ENCODE measurements at regions not wholly inside any gene's neighbourhood (a gene's known extent, or its start where the extent isn't known, plus 50 kb on each side); places are given as distances from the start of the nearest gene placed in this dataset.

DNA sequence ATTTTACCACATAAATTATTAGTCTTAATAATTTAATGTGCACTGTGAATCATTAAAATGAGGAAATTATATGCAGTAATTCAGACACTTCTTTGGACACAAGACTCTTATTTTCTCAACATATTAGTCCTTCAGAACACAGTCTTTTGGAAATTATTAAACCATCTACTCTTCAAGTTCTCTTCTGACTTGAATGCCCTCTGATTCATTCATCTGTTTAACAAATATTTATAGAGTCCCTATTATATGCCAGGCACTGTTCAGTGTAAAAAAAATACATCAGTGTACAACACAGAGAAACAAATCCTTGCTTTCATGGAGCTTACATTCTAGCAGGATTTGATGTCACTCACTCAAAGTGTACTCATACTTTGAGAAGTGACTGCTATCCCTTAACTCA is 163.4 kb upstream of the IL12B start:
- no peaks in the 10 kb centered on the region for H3K27me3 ChIP-seq (ENCODE audit: control insufficient read depth in 4 of 4, insufficient read depth in 4 of 4, low read length in 3 of 4)
- H3K9ac ChIP-seq (ENCODE audit: low read depth in 1 of 2, low read length in 2 of 2) = no peak overlapping the region
- no peak overlapping the region for H3K4me3 ChIP-seq (ENCODE audit: low read depth in 1 of 3, low read length in 3 of 3)
- no peaks in the 10 kb centered on the region for H3K36me3 ChIP-seq (ENCODE audit: control insufficient read depth in 4 of 4, insufficient read depth in 3 of 4, low read depth in 1 of 4, low read length in 3 of 4)
- no peaks in the 10 kb centered on the region for H3K9me3 ChIP-seq (ENCODE audit: control insufficient read depth in 4 of 4, low read length in 3 of 4)
- TF ChIP-seq HNF4G (IDR thresholded peaks at IDR 0.05) (no peak), HNF4A (conservative IDR thresholded peaks at IDR 0.05) (no peak), FOXA2 (IDR thresholded peaks at IDR 0.05) (no peak)
- DNase-seq (ENCODE audit: low spot score) = no peak
- no peak overlapping the region for H3K27ac ChIP-seq (ENCODE audit: low read depth in 1 of 2, low read length in 2 of 2)
- H3K4me1 ChIP-seq (ENCODE audit: control insufficient read depth in 4 of 4, insufficient read depth in 4 of 4, low read length in 3 of 4) = no peaks in the 10 kb centered on the region

DNA sequence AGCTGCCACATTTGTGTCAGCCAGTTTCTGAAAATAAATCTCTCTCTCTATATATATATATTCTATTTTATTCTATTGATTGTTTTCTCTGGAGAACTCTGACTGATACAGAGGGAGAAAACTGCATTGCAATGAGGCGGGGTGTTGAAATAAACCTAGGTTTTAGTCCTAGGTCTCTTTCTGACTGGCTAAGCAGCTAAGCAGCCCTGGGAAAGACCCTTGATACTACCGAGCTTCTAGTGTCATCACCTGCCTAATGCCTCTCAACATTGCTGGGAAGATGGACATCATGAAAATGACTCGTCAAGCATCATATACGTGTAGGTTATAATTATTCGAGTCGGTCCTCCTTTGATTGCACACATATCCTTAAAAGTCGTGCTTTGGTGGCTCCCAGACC is 166.5 kb upstream of the IL12B start:
- Histone ChIP-seq H3K4me3 (ENCODE audit: low read depth in 1 of 3, low read length in 3 of 3) (no peak overlapping the region), H3K36me3 (ENCODE audit: control insufficient read depth in 4 of 4, insufficient read depth in 3 of 4, low read depth in 1 of 4, low read length in 3 of 4) (no peaks in the 10 kb centered on the region), H3K9ac (ENCODE audit: low read depth in 1 of 2, low read length in 2 of 2) (no peak overlapping the region), H3K9me3 (ENCODE audit: control insufficient read depth in 4 of 4, low read length in 3 of 4) (no peaks in the 10 kb centered on the region), H3K27me3 (ENCODE audit: control insufficient read depth in 4 of 4, insufficient read depth in 4 of 4, low read length in 3 of 4) (no peaks in the 10 kb centered on the region), H3K27ac (ENCODE audit: low read depth in 1 of 2, low read length in 2 of 2) (no peak overlapping the region), H3K4me1 (ENCODE audit: control insufficient read depth in 4 of 4, insufficient read depth in 4 of 4, low read length in 3 of 4) (no peaks in the 10 kb centered on the region)
- 77% methylated on average over 7 of the region's 7 CpGs for WGBS
- TF ChIP-seq JUND (IDR thresholded peaks at IDR 0.05) (no peak), FOXA2 (IDR thresholded peaks at IDR 0.05) (no peak), EGR1 (IDR thresholded peaks at IDR 0.05; ENCODE audit: low read depth in 2 of 2) (no peak), HNF4G (IDR thresholded peaks at IDR 0.05) (no peak), TAF1 (conservative IDR thresholded peaks at IDR 0.05) (no peak), RAD21 (IDR thresholded peaks at IDR 0.05) (no peak), GABPA (IDR thresholded peaks at IDR 0.05 in 1 of 2, conservative IDR thresholded peaks at IDR 0.05 in 1 of 2) (no peak), NR2F2 (IDR thresholded peaks at IDR 0.05) (no peak), RXRA (IDR thresholded peaks at IDR 0.05) (no peak), YY1 (IDR thresholded peaks at IDR 0.05) (no peak), SP1 (IDR thresholded peaks at IDR 0.05) (no peak), HNF4A (conservative IDR thresholded peaks at IDR 0.05) (no peak)
- TF ChIP-seq, protein P1, sequence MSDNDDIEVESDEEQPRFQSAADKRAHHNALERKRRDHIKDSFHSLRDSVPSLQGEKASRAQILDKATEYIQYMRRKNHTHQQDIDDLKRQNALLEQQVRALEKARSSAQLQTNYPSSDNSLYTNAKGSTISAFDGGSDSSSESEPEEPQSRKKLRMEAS (IDR thresholded peaks at IDR 0.05) = no peak
- TF ChIP-seq, protein P2, sequence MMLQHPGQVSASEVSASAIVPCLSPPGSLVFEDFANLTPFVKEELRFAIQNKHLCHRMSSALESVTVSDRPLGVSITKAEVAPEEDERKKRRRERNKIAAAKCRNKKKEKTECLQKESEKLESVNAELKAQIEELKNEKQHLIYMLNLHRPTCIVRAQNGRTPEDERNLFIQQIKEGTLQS (IDR thresholded peaks at IDR 0.05) = no peak
- TF ChIP-seq, protein P3, sequence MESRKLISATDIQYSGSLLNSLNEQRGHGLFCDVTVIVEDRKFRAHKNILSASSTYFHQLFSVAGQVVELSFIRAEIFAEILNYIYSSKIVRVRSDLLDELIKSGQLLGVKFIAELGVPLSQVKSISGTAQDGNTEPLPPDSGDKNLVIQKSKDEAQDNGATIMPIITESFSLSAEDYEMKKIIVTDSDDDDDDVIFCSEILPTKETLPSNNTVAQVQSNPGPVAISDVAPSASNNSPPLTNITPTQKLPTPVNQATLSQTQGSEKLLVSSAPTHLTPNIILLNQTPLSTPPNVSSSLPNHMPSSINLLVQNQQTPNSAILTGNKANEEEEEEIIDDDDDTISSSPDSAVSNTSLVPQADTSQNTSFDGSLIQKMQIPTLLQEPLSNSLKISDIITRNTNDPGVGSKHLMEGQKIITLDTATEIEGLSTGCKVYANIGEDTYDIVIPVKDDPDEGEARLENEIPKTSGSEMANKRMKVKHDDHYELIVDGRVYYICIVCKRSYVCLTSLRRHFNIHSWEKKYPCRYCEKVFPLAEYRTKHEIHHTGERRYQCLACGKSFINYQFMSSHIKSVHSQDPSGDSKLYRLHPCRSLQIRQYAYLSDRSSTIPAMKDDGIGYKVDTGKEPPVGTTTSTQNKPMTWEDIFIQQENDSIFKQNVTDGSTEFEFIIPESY (IDR thresholded peaks at IDR 0.05) = no peak
- TF ChIP-seq, protein P4, sequence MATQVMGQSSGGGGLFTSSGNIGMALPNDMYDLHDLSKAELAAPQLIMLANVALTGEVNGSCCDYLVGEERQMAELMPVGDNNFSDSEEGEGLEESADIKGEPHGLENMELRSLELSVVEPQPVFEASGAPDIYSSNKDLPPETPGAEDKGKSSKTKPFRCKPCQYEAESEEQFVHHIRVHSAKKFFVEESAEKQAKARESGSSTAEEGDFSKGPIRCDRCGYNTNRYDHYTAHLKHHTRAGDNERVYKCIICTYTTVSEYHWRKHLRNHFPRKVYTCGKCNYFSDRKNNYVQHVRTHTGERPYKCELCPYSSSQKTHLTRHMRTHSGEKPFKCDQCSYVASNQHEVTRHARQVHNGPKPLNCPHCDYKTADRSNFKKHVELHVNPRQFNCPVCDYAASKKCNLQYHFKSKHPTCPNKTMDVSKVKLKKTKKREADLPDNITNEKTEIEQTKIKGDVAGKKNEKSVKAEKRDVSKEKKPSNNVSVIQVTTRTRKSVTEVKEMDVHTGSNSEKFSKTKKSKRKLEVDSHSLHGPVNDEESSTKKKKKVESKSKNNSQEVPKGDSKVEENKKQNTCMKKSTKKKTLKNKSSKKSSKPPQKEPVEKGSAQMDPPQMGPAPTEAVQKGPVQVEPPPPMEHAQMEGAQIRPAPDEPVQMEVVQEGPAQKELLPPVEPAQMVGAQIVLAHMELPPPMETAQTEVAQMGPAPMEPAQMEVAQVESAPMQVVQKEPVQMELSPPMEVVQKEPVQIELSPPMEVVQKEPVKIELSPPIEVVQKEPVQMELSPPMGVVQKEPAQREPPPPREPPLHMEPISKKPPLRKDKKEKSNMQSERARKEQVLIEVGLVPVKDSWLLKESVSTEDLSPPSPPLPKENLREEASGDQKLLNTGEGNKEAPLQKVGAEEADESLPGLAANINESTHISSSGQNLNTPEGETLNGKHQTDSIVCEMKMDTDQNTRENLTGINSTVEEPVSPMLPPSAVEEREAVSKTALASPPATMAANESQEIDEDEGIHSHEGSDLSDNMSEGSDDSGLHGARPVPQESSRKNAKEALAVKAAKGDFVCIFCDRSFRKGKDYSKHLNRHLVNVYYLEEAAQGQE (IDR thresholded peaks at IDR 0.05) = no peak
- TF ChIP-seq, protein P5, sequence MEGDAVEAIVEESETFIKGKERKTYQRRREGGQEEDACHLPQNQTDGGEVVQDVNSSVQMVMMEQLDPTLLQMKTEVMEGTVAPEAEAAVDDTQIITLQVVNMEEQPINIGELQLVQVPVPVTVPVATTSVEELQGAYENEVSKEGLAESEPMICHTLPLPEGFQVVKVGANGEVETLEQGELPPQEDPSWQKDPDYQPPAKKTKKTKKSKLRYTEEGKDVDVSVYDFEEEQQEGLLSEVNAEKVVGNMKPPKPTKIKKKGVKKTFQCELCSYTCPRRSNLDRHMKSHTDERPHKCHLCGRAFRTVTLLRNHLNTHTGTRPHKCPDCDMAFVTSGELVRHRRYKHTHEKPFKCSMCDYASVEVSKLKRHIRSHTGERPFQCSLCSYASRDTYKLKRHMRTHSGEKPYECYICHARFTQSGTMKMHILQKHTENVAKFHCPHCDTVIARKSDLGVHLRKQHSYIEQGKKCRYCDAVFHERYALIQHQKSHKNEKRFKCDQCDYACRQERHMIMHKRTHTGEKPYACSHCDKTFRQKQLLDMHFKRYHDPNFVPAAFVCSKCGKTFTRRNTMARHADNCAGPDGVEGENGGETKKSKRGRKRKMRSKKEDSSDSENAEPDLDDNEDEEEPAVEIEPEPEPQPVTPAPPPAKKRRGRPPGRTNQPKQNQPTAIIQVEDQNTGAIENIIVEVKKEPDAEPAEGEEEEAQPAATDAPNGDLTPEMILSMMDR (IDR thresholded peaks at IDR 0.05; ENCODE audit: low read depth, low read length, missing input control) = no peak
- no peak for DNase-seq (ENCODE audit: low spot score)
